ENCODE measurements at regions not wholly inside any gene's neighbourhood (a gene's known extent, or its start where the extent isn't known, plus 50 kb on each side); places are given as distances from the start of the nearest gene placed in this dataset.

DNA sequence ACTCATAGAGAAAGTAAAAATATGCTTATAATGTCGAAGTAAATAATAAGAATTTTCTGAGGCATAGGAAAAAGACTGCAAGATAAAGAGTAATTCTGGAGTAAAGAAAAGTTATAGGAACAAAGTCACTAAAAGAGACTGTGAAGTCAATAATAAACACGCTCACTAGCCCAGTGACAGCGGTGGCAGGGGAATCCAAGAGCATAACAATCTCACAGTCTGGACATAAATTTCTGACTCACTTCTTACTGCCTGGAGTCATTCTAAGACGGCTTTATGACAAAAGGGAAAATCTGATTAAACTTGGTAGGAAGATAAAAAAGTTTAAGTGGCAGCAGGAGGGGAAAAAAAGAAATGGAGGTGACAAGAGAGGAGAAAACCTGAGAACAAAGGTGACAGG lies 56.4 kb upstream of the GRIP1 start:
- TF ChIP-seq, protein P1, sequence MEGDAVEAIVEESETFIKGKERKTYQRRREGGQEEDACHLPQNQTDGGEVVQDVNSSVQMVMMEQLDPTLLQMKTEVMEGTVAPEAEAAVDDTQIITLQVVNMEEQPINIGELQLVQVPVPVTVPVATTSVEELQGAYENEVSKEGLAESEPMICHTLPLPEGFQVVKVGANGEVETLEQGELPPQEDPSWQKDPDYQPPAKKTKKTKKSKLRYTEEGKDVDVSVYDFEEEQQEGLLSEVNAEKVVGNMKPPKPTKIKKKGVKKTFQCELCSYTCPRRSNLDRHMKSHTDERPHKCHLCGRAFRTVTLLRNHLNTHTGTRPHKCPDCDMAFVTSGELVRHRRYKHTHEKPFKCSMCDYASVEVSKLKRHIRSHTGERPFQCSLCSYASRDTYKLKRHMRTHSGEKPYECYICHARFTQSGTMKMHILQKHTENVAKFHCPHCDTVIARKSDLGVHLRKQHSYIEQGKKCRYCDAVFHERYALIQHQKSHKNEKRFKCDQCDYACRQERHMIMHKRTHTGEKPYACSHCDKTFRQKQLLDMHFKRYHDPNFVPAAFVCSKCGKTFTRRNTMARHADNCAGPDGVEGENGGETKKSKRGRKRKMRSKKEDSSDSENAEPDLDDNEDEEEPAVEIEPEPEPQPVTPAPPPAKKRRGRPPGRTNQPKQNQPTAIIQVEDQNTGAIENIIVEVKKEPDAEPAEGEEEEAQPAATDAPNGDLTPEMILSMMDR (IDR thresholded peaks at IDR 0.05): no peak
- no peak for TF ChIP-seq EP300 (IDR thresholded peaks at IDR 0.05)

Measured in stomach (tissue), 4 donors.